ENCODE measurements at regions not wholly inside any gene's neighbourhood (a gene's known extent, or its start where the extent isn't known, plus 50 kb on each side); places are given as distances from the start of the nearest gene placed in this dataset.

GRCh38 chr1:4395676-4396075 is 258.7 kb upstream of the AJAP1 start:
- no peak for DNase-seq

- DNase-seq, result no peak
Observed at GRCh38 chr1:4396551-4396950, 257.9 kb upstream of the AJAP1 start.

- no peak for DNase-seq
Observed at GRCh38 chr1:4397196-4397595, 257.2 kb upstream of the AJAP1 start.

- DNase-seq, result no peak
Observed at GRCh38 chr1:4402032-4402431, 252.4 kb upstream of the AJAP1 start.

- no peak for DNase-seq
Observed at GRCh38 chr1:4404854-4405590, 249.4 kb upstream of the AJAP1 start.

- DNase-seq, result no peak
Observed at GRCh38 chr1:4407851-4408250, 246.6 kb upstream of the AJAP1 start.

GRCh38 chr1:4408380-4408779 is 246.0 kb upstream of the AJAP1 start:
- DNase-seq, result no peak

GRCh38 chr1:4411862-4412261 is 242.5 kb upstream of the AJAP1 start:
- DNase-seq, result no peak

GRCh38 chr1:4415476-4415875 is 238.9 kb upstream of the AJAP1 start:
- DNase-seq, result no peak

- no peak for DNase-seq
Observed at GRCh38 chr1:4416189-4416588, 238.2 kb upstream of the AJAP1 start.

- no peak for DNase-seq
Observed at GRCh38 chr1:4418021-4418420, 236.4 kb upstream of the AJAP1 start.

- no peak for DNase-seq
Observed at GRCh38 chr1:4421986-4422385, 232.4 kb upstream of the AJAP1 start.

GRCh38 chr1:4422504-4423289 is 231.7 kb upstream of the AJAP1 start:
- no peak for DNase-seq

- no peak for DNase-seq
Observed at GRCh38 chr1:4424254-4424653, 230.2 kb upstream of the AJAP1 start.

- no peak for DNase-seq
Observed at GRCh38 chr1:4424766-4425165, 229.6 kb upstream of the AJAP1 start.

GRCh38 chr1:4425892-4426291 is 228.5 kb upstream of the AJAP1 start:
- no peak for DNase-seq

GRCh38 chr1:4428711-4429110 is 225.7 kb upstream of the AJAP1 start:
- no peak for DNase-seq

GRCh38 chr1:4430406-4431365 is 223.7 kb upstream of the AJAP1 start:
- no peak for DNase-seq

- no peak for DNase-seq
Observed at GRCh38 chr1:4431491-4431890, 222.9 kb upstream of the AJAP1 start.

GRCh38 chr1:4433075-4433474 is 221.3 kb upstream of the AJAP1 start:
- DNase-seq, result no peak

GRCh38 chr1:4444086-4444485 is 210.3 kb upstream of the AJAP1 start:
- no peak for DNase-seq

GRCh38 chr1:4447778-4448420 is 206.5 kb upstream of the AJAP1 start:
- DNase-seq, result no peak

GRCh38 chr1:4449972-4450371 is 204.4 kb upstream of the AJAP1 start:
- DNase-seq, result no peak

Measured in NCI-H187 treated with DMSO at 0.1 percent for 48 hours (cell line).